HG03342 (cell line): ENCODE measurements at regions not wholly inside any gene's neighbourhood (a gene's known extent, or its start where the extent isn't known, plus 50 kb on each side); places are given as distances from the start of the nearest gene placed in this dataset.
"Not testable (repeated sequence)": the region's sequence is repeated elsewhere in the genome, so short reads cannot be mapped to it uniquely, and the experiment has no call there.

Source experiments
- ATAC-seq: cut with Tn5 transposase; IDR thresholded peaks from one replicate; pipeline ENCODE4 v1.9.1; 2021; ENCODE audit warnings: mild to moderate bottlenecking, moderate library complexity; ENCODE audit not compliant: unreplicated experiment

DNA sequence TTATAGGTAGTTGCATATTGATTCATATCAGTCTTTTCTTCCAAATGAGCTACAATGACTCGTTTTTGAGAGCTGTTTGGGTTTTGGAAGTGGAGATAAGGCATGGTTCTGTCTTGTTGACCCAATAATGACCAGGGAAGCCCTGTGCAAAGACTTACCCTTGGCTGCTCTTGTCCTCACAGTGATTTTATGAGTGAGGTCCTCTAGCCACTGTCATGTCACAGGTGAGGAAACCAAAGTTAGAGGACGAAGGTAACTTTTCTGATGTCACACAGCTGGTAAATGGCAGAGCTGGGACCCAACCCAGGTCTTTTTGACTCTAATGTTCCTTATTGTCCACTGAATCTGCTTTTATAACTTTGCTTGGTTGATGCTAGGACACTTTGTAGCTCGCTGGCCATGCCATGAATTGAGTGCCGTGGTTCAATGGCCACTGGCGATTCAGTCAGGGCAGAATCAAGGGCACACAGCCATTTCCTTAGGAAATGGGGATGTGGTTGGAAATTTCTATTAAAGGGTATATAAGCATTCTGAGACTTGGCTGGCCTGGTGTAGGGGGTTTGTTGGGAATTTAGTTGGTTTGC lies 249.1 kb downstream of the GOLGA6L6 start:
- ATAC-seq = not testable (repeated sequence)

- not testable (repeated sequence) for ATAC-seq
Observed at GRCh38 chr15:20291616-20292015, 250.0 kb downstream of the GOLGA6L6 start.

DNA sequence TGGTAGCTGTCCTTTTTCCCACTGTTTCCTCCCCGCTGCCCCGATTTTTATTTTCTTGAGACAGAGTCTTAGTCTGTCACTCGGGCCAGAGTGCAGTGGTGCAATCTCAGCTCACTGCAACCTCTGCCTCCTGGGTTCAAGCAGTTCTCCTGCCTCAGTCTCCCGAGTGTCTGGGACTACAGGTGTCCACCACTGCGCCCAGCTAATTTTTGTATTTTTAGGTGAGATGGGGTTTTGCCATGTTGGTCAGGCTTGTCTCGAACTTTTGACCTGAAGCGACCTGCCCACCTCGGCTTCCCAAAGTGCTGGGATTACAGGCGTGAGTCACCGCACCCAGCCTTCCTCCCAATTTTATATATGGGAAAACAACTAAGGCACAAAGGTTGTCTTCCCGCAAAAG lies 251.0 kb downstream of the GOLGA6L6 start:
- not testable (repeated sequence) for ATAC-seq

GRCh38 chr15:20289538-20290103 lies 252.0 kb downstream of the GOLGA6L6 start:
- ATAC-seq = not testable (repeated sequence)

DNA sequence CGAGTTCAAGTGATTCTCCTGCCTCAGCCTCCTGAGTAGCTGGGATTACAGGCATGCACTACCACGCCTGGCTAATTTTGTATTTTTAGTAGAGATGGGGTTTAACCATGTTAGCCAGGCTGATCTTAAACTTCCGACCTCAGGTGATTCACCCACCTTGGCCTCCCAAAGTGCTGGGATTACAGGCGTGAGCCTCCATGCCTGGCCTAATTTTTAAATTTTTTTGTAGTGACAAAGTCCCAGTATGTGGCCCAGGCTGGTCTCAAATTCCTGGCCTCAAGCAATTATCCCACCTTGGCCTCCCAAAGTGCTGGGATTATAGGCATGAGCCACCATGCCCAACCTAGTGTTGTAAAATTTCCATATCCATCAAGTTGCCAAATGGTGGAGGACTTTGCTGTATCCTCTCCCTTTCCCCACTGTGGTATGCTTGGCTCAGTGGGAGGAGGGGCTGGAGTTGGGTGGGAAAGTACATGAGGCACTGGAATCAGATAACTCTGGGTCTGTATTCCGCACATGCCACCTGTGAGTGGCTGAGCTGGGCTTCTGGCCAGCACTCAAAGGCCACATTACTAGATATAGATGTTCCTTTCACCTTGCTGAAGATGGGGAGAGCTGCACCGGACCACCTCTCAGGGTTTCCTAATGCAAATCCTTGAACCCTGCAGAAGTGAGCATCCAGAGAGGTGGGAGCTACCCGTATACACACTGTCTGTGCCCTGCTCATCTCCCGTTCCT lies 252.6 kb downstream of the GOLGA6L6 start:
- ATAC-seq = not testable (repeated sequence)

- not testable (repeated sequence) for ATAC-seq
Observed at GRCh38 chr15:20286559-20286958, 255.0 kb downstream of the GOLGA6L6 start.

GRCh38 chr15:20285696-20286300 lies 255.8 kb downstream of the GOLGA6L6 start:
- not testable (repeated sequence) for ATAC-seq

- not testable (repeated sequence) for ATAC-seq
Observed at GRCh38 chr15:20284891-20285535, 256.6 kb downstream of the GOLGA6L6 start.

DNA sequence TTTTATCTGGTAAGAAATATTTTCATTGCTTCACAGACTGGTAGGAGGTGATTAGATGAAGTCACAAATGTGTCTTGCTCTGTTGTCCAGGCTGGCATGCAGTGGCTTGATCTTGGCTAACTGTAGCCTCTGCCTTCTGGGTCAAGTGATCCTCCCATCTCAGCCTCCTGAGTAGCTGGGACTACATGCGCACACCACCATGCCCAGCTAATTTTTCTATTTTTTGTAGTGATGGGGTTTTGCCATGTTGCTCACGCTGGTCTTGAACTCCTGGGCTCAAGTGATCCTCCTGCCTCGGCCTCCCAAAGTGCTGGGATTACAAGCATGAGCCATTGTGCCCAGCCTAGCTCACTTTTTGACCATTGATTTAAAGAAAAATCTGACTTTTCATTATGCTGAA lies 257.9 kb downstream of the GOLGA6L6 start:
- not testable (repeated sequence) for ATAC-seq

DNA sequence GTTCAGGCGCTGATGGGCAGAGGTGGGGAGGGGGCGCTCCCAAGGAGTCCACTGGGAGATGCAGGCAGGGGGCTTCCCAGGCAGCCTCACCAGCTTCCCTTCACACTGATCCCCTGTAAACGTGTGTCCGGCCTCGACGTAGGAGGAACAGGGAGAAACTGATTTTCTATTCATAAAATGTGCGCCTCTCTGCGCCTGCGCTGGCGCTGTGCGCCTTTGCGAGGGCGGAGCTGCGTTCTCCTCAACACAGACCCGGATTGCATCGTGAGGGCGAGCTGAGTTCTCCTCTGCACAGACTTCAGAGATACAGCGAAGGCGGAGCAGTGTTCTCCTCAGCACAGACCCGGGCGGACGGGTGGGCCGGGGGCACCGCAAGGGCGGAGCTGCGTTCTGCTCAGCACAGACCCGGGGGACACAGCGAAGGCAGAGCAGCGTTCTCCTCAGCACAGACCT lies 259.1 kb downstream of the GOLGA6L6 start:
- not testable (repeated sequence) for ATAC-seq

GRCh38 chr15:20281567-20282275 lies 259.9 kb downstream of the GOLGA6L6 start:
- ATAC-seq = not testable (repeated sequence)

- no peak for ATAC-seq
Observed at GRCh38 chr15:20280933-20281463, 260.6 kb downstream of the GOLGA6L6 start.

- not testable (repeated sequence) for ATAC-seq
Observed at GRCh38 chr15:20280141-20280932, 261.3 kb downstream of the GOLGA6L6 start.

DNA sequence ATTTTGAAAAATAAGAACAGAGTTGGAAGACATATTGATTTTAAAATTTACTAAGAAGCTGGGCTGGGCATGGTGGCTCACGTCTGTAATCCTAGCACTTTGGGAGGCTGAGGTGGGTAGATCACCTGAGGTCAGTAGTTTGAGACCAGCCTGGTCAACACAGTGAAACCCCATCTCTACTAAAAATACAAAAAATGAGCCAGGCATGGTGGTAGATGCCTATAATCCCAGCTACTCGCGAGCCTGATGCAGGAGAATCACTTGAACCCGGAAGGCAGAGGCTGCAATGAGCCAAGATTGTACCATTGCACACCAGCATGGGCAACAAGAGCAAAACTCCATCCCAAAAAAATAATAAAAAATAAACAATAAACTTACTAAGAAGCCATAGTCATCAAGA lies 262.5 kb downstream of the GOLGA6L6 start:
- not testable (repeated sequence) for ATAC-seq

DNA sequence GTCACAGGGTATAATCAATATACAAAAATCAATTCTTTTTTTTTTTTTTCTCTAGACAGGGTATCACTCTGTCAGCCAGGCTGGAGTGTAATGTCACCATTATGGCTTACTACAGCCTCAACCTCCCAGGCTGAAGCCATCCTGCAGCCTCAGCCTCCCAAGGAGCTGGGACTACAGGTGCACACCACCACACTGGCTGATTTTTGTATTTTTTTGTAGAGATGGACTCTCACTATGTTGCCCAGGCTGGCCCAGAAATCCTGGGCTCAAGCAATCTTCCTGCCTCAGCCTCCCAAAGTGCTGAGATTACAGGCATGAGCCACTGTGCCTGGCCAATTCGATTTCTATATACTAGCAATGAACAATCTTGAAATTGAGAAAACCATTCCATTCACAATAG lies 263.2 kb downstream of the GOLGA6L6 start:
- not testable (repeated sequence) for ATAC-seq

DNA sequence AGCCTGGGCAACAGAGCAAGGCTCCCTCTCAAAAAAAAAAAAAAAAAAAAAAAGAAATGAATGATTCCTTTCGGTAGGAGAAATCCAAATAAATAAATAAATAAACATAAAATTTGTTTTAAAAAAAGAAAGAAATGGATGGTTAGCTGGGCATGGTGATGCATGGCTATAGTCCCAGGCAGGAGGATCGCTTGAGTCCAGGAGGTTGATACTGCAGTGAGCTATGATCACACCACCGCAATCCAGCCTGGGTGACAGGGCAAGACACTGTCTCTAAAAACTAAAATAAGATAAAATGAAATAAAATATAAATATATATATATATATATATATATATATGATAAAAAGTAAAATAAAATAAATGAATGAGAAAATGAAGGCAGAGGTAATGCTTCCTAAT lies 264.1 kb downstream of the GOLGA6L6 start:
- ATAC-seq = not testable (repeated sequence)

GRCh38 chr15:20276312-20277114 lies 265.1 kb downstream of the GOLGA6L6 start:
- ATAC-seq = not testable (repeated sequence)

- ATAC-seq = not testable (repeated sequence)
Observed at GRCh38 chr15:20275373-20275967, 266.1 kb downstream of the GOLGA6L6 start.
